ENCODE measurements at regions not wholly inside any gene's neighbourhood (a gene's known extent, or its start where the extent isn't known, plus 50 kb on each side); places are given as distances from the start of the nearest gene placed in this dataset.

GRCh38 chr3:189460511-189460910 lies 170.7 kb upstream of the TP63 start:
- no peak for TF ChIP-seq CTCF (IDR thresholded peaks at IDR 0.05)
- TF ChIP-seq POLR2A (IDR thresholded peaks at IDR 0.05) = no peak
